CD4-positive, alpha-beta T cell (primary cell): ENCODE measurements at regions not wholly inside any gene's neighbourhood (a gene's known extent, or its start where the extent isn't known, plus 50 kb on each side); places are given as distances from the start of the nearest gene placed in this dataset.
"Not testable (repeated sequence)": the region's sequence is repeated elsewhere in the genome, so short reads cannot be mapped to it uniquely, and the experiment has no call there.

Experiments used
- ATAC-seq: fragments of 200-7000 bp; cut with Tn5 transposase; one replicate; pipeline ENCODE4 v1.10.0; 2022; ENCODE audit warnings: mild to moderate bottlenecking; ENCODE audit not compliant: poor library complexity
- CTCF ChIA-PET: fragments of 350-600 bp; sonication (Branson Sonifier 250); formaldehyde crosslinking; loops from one replicate; lab custom pipeline; 2021; ENCODE audit warnings: antibody characterized with exemption, inconsistent platforms; lab: Charles Lee
- POLR2A ChIA-PET: fragments of 350-600 bp; sonication (Branson Sonifier 250); formaldehyde crosslinking; loops from one replicate; lab custom pipeline; 2021; ENCODE audit warnings: antibody characterized with exemption, inconsistent platforms; lab: Charles Lee
- DNase-seq, 14 experiments: peaks; one replicate each; pipeline ENCODE4 v3.0.0-alpha.2; 2013 to 2020; ENCODE audit warnings: mixed read lengths in 2 of 14
- H3K27ac ChIP-seq, 2 donors: one replicate each; pipeline versions ENCODE4 v1.5.1 to v1.7.0; 2013; ENCODE audit warnings: low read length in 2 of 2, low read depth in 1 of 2, mild to moderate bottlenecking in 1 of 2
- H3K27me3 ChIP-seq, 2 experiments: 1 replicate in 1 of 2; 2 replicates in 1 of 2; pipeline versions ENCODE4 v1.6.1 to v1.7.0; 2013; ENCODE audit warnings: low read length in 2 of 2, control low read depth in 1 of 2, mild to moderate bottlenecking in 1 of 2, moderate library complexity in 1 of 2; ENCODE audit not compliant: insufficient read depth in 2 of 2, control insufficient read depth in 1 of 2
- H3K36me3 ChIP-seq: one replicate; pipeline ENCODE4 v1.6.1; 2013; ENCODE audit warnings: low read length, control low read depth; ENCODE audit not compliant: insufficient read depth
- H3K4me1 ChIP-seq: one replicate; pipeline ENCODE4 v1.6.1; 2013; ENCODE audit warnings: low read length, control low read depth; ENCODE audit not compliant: insufficient read depth
- H3K4me3 ChIP-seq: one replicate; pipeline ENCODE4 v1.5.1; 2013; ENCODE audit warnings: mild to moderate bottlenecking, low read length, moderate library complexity
- H3K9me3 ChIP-seq, 2 experiments: 1 replicate in 1 of 2; 2 replicates in 1 of 2; pipeline versions ENCODE4 v1.6.1 to v1.7.0; 2013; ENCODE audit warnings: low read length in 2 of 2, mild to moderate bottlenecking in 2 of 2, control low read depth in 1 of 2, moderate library complexity in 1 of 2; ENCODE audit not compliant: control insufficient read depth in 1 of 2, insufficient read depth in 1 of 2
- H3K27ac Mint-ChIP-seq: one replicate; pipeline ENCODE4 v1.8.0; 2020; ENCODE audit warnings: mixed read lengths
- H3K27me3 Mint-ChIP-seq: one replicate; pipeline ENCODE4 v1.8.0; 2021; ENCODE audit warnings: mixed read lengths
- H3K36me3 Mint-ChIP-seq: one replicate; pipeline ENCODE4 v1.8.0; 2021; ENCODE audit warnings: low read depth, mixed read lengths
- H3K4me1 Mint-ChIP-seq: one replicate; pipeline ENCODE4 v1.8.0; 2021; ENCODE audit warnings: low read depth, mixed read lengths
- H3K4me3 Mint-ChIP-seq: one replicate; pipeline ENCODE4 v1.8.0; 2020; ENCODE audit warnings: mild to moderate bottlenecking, mixed read lengths
- H3K9me3 Mint-ChIP-seq: one replicate; pipeline ENCODE4 v1.8.0; 2020; ENCODE audit warnings: mixed read lengths
- CTCF ChIP-seq: fragments of 200-600 bp; IDR thresholded peaks from one replicate; pipeline ENCODE4 v1.8.0; 2022; ENCODE audit warnings: antibody characterized with exemption, mild to moderate bottlenecking
- intact Hi-C, 2 experiments: fragments of 100-400 bp; cut with DNase I in 1 of 2; cut with micrococcal nuclease in 1 of 2; formaldehyde crosslinking; loops; one replicate each; pipeline versions ENCODE4 v1.15.1 to v1.9.0; 2023 to 2025; cut with DNase I, micrococcal nuclease

- Mint-ChIP-seq H3K9me3 (no peaks in the 10 kb centered on the region), H3K36me3 (no peaks in the 10 kb centered on the region), H3K4me1 (no peaks in the 10 kb centered on the region), H3K27me3 (no peaks in the 10 kb centered on the region), H3K27ac (no peak overlapping the region), H3K4me3 (no peak overlapping the region)
- H3K27ac ChIP-seq = no peak overlapping the region
- peaks cover 0 to 3% of the 10 kb centered on the region in 2 experiments for H3K9me3 ChIP-seq
- H3K4me3 ChIP-seq = no peak overlapping the region
- ChIA-PET POLR2A (no interaction called here), CTCF (no interaction called here)
- H3K27me3 ChIP-seq = no peaks in the 10 kb centered on the region
- H3K4me1 ChIP-seq = no peaks in the 10 kb centered on the region
- DNase-seq = no peak
- H3K36me3 ChIP-seq = no peaks in the 10 kb centered on the region
- intact Hi-C loops = no loop called here
- ATAC-seq = no peak
- TF ChIP-seq CTCF = no peak
These were observed 144.8 kb upstream of the MON1B start for GRCh38 chr16:77046206-77046605.

GRCh38 chr16:77048085-77048484 is 142.9 kb upstream of the MON1B start:
- ChIA-PET CTCF (no interaction called here), POLR2A (no interaction called here)
- H3K4me3 Mint-ChIP-seq = no peak overlapping the region
- H3K9me3 ChIP-seq = peaks cover 0 to 3% of the 10 kb centered on the region in 2 experiments
- ATAC-seq (no peak), DNase-seq (no peak)
- no peaks in the 10 kb centered on the region for H3K36me3 ChIP-seq
- no peaks in the 10 kb centered on the region for H3K27me3 ChIP-seq
- no peak overlapping the region for H3K27ac ChIP-seq
- no peaks in the 10 kb centered on the region for H3K9me3 Mint-ChIP-seq
- H3K4me3 ChIP-seq = no peak overlapping the region
- intact Hi-C loops = no loop called here
- no peaks in the 10 kb centered on the region for H3K27me3 Mint-ChIP-seq
- no peaks in the 10 kb centered on the region for H3K36me3 Mint-ChIP-seq
- no peak overlapping the region for H3K27ac Mint-ChIP-seq
- no peak for TF ChIP-seq CTCF
- H3K4me1 Mint-ChIP-seq = no peaks in the 10 kb centered on the region
- no peaks in the 10 kb centered on the region for H3K4me1 ChIP-seq

- Histone ChIP-seq H3K27ac (no peak overlapping the region), H3K27me3 (no peaks in the 10 kb centered on the region), H3K4me3 (no peak overlapping the region), H3K4me1 (no peaks in the 10 kb centered on the region), H3K9me3 (peaks cover 0 to 3% of the 10 kb centered on the region in 2 experiments), H3K36me3 (no peaks in the 10 kb centered on the region)
- H3K36me3 Mint-ChIP-seq = no peaks in the 10 kb centered on the region
- ATAC-seq (no peak), DNase-seq (no peak)
- no peak for TF ChIP-seq CTCF
- no peak overlapping the region for H3K4me3 Mint-ChIP-seq
- ChIA-PET POLR2A (no interaction called here), CTCF (no interaction called here)
- H3K27ac Mint-ChIP-seq = no peak overlapping the region
- no peaks in the 10 kb centered on the region for H3K27me3 Mint-ChIP-seq
- H3K4me1 Mint-ChIP-seq = no peaks in the 10 kb centered on the region
- intact Hi-C loops = no loop called here
- H3K9me3 Mint-ChIP-seq = no peaks in the 10 kb centered on the region
These were observed 141.4 kb upstream of the MON1B start for GRCh38 chr16:77049577-77049976.

GRCh38 chr16:77056597-77056996 is 134.4 kb upstream of the MON1B start:
- H3K27ac ChIP-seq, H3K36me3 ChIP-seq, H3K36me3 Mint-ChIP-seq, H3K4me1 ChIP-seq, H3K9me3 Mint-ChIP-seq, H3K27ac Mint-ChIP-seq, DNase-seq, H3K9me3 ChIP-seq, ATAC-seq, H3K27me3 ChIP-seq, CTCF ChIA-PET, H3K4me3 ChIP-seq, intact Hi-C loops, H3K4me1 Mint-ChIP-seq, POLR2A ChIA-PET, H3K27me3 Mint-ChIP-seq, H3K4me3 Mint-ChIP-seq: not testable (repeated sequence)
